Keratinocyte (primary cell): ENCODE measurements at regions not wholly inside any gene's neighbourhood (a gene's known extent, or its start where the extent isn't known, plus 50 kb on each side); places are given as distances from the start of the nearest gene placed in this dataset.

Experiments used
- DNase-seq: peaks from one replicate; pipeline ENCODE4 v3.0.0-alpha.2; 2011; ENCODE audit warnings: low read depth, missing footprints, low spot score
- FAIRE-seq: peaks from 2 replicates; lab custom pipeline; 2011; peaks lifted over from hg19 to GRCh38; lab: Jason Lieb, UNC
- H2AFZ ChIP-seq: 2 replicates; pipeline ENCODE4 v1.6.0; 2012; ENCODE audit warnings: low read length, control low read depth, inconsistent platforms; ENCODE audit not compliant: control insufficient read depth
- H3K27ac ChIP-seq: 2 replicates; pipeline ENCODE4 v1.5.1; 2011; ENCODE audit warnings: low read length; ENCODE audit not compliant: control insufficient read depth, insufficient read depth
- H3K27me3 ChIP-seq: 3 replicates; pipeline ENCODE4 v1.6.0; 2011; ENCODE audit warnings: low read length; ENCODE audit not compliant: control insufficient read depth, insufficient read depth; ENCODE audit errors: extremely low read depth
- H3K36me3 ChIP-seq, 2 experiments: 2 replicates in 1 of 2; 3 replicates in 1 of 2; pipeline ENCODE4 v1.5.1; 2011; ENCODE audit warnings: low read length in 2 of 2, mild to moderate bottlenecking in 1 of 2; ENCODE audit not compliant: control insufficient read depth in 2 of 2, insufficient read depth in 2 of 2; ENCODE audit errors: extremely low read depth in 1 of 2
- H3K4me1 ChIP-seq: 3 replicates; pipeline ENCODE4 v1.5.1; 2011; ENCODE audit warnings: low read length; ENCODE audit not compliant: control insufficient read depth, insufficient read depth; ENCODE audit errors: extremely low read depth
- H3K4me2 ChIP-seq: 3 replicates; pipeline ENCODE4 v1.6.0; 2011; ENCODE audit warnings: low read depth, low read length; ENCODE audit not compliant: control insufficient read depth, insufficient read depth; ENCODE audit errors: extremely low read depth
- H3K4me3 ChIP-seq, 3 experiments: fragments of 200-600 bp in 1 of 3; sonication (generic) in 1 of 3; 2 replicates in 2 of 3; 3 replicates in 1 of 3; pipeline ENCODE4 v1.5.1; 2011 to 2016; ENCODE audit warnings: low read length in 3 of 3, mild to moderate bottlenecking in 3 of 3, control low read depth in 2 of 3, inconsistent platforms in 1 of 3, low read depth in 1 of 3, mixed read lengths in 1 of 3, mixed run types in 1 of 3, moderate library complexity in 1 of 3; ENCODE audit not compliant: control insufficient read depth in 2 of 3, insufficient read depth in 2 of 3; ENCODE audit errors: extremely low read depth in 1 of 3
- H3K79me2 ChIP-seq: 2 replicates; pipeline ENCODE4 v1.6.0; 2012; ENCODE audit warnings: low read length; ENCODE audit not compliant: control insufficient read depth, insufficient read depth
- H3K9ac ChIP-seq: 3 replicates; pipeline ENCODE4 v1.6.0; 2011; ENCODE audit warnings: low read length; ENCODE audit not compliant: control insufficient read depth, insufficient read depth; ENCODE audit errors: extremely low read depth
- H3K9me1 ChIP-seq: 3 replicates; pipeline ENCODE4 v1.6.0; 2011; ENCODE audit warnings: low read length; ENCODE audit not compliant: control insufficient read depth, insufficient read depth; ENCODE audit errors: extremely low read depth
- H3K9me3 ChIP-seq: 2 replicates; pipeline ENCODE4 v1.5.1; 2012; ENCODE audit warnings: low read depth, low read length; ENCODE audit not compliant: control insufficient read depth
- H4K20me1 ChIP-seq: 3 replicates; pipeline ENCODE4 v1.6.0; 2011; ENCODE audit warnings: low read length; ENCODE audit not compliant: control insufficient read depth, insufficient read depth; ENCODE audit errors: extremely low read depth
- CTCF ChIP-seq, 3 experiments: IDR thresholded peaks in 1 of 3; conservative IDR thresholded peaks in 1 of 3; optimal IDR thresholded peaks in 1 of 3; 2 replicates in 2 of 3; 3 replicates in 1 of 3; pipeline versions ENCODE3 to v1.5.1; 2011; ENCODE audit warnings: low read length in 3 of 3, mild to moderate bottlenecking in 3 of 3, moderate library complexity in 2 of 3, control low read depth in 1 of 3, inconsistent platforms in 1 of 3; ENCODE audit not compliant: insufficient read depth in 2 of 3; ENCODE audit errors: extremely low read depth in 1 of 3
- EZH2 ChIP-seq: IDR thresholded peaks from one replicate; pipeline ENCODE4 v1.6.1; 2012; ENCODE audit warnings: inconsistent platforms, mild to moderate bottlenecking, low read length, moderate library complexity
- dilution Hi-C: fragments of 300-500 bp; cut with MboI; formaldehyde crosslinking; loops from one replicate; pipeline ENCODE4 v1.7.0; 2020; ENCODE audit warnings: low sequenced_read_pairs; ENCODE audit not compliant: extremely low pct_ligation_motif_present

- H3K4me1 ChIP-seq, result peaks cover 5% of the 10 kb centered on the region
- no peaks in the 10 kb centered on the region for H3K79me2 ChIP-seq
- TF ChIP-seq EZH2, result no peak
- TF ChIP-seq CTCF (optimal IDR thresholded peaks at IDR 0.05 in 1 of 3, IDR thresholded peaks at IDR 0.05 in 1 of 3, conservative IDR thresholded peaks at IDR 0.05 in 1 of 3; ENCODE audit: extremely low read depth in 1 of 3, insufficient read depth in 2 of 3, low read length in 3 of 3), result no peak
- dilution Hi-C loops, result no loop called here
- H2AFZ ChIP-seq, result no peak overlapping the region
- no peaks in the 10 kb centered on the region for H3K36me3 ChIP-seq
- H3K9me3 ChIP-seq, result peaks cover 3% of the 10 kb centered on the region
- H3K4me3 ChIP-seq, result no peak overlapping the region
- no peak overlapping the region for H3K27ac ChIP-seq
- H3K27me3 ChIP-seq, result no peaks in the 10 kb centered on the region
- H3K9me1 ChIP-seq, result no peaks in the 10 kb centered on the region
- no peak overlapping the region for H3K4me2 ChIP-seq
- FAIRE-seq (no peak), DNase-seq (no peak)
- H4K20me1 ChIP-seq, result no peaks in the 10 kb centered on the region
- no peak overlapping the region for H3K9ac ChIP-seq
These were observed 110.4 kb upstream of the C21orf91 start for GRCh38 chr21:17929510-17929909.

GRCh38 chr21:17925899-17926298, 106.7 kb upstream of the C21orf91 start:
- peaks cover 19% of the 10 kb centered on the region for H3K4me1 ChIP-seq
- dilution Hi-C loops, result no loop called here
- no peak overlapping the region for H3K4me3 ChIP-seq
- TF ChIP-seq CTCF (optimal IDR thresholded peaks at IDR 0.05 in 1 of 3, IDR thresholded peaks at IDR 0.05 in 1 of 3, conservative IDR thresholded peaks at IDR 0.05 in 1 of 3; ENCODE audit: extremely low read depth in 1 of 3, insufficient read depth in 2 of 3, low read length in 3 of 3) (peak in 2 of 3 experiments; percentile 32 to 33), EZH2 (no peak)
- H3K9ac ChIP-seq, result no peak overlapping the region
- no peaks in the 10 kb centered on the region for H4K20me1 ChIP-seq
- no peak overlapping the region for H3K27ac ChIP-seq
- no peak overlapping the region for H2AFZ ChIP-seq
- FAIRE-seq (no peak), DNase-seq (no peak)
- H3K79me2 ChIP-seq, result no peaks in the 10 kb centered on the region
- peaks cover 2% of the 10 kb centered on the region for H3K9me3 ChIP-seq
- H3K4me2 ChIP-seq, result no peak overlapping the region
- no peaks in the 10 kb centered on the region for H3K27me3 ChIP-seq
- no peaks in the 10 kb centered on the region for H3K36me3 ChIP-seq
- no peaks in the 10 kb centered on the region for H3K9me1 ChIP-seq
